Breast epithelium (tissue), 4 donors: ENCODE measurements at regions not wholly inside any gene's neighbourhood (a gene's known extent, or its start where the extent isn't known, plus 50 kb on each side); places are given as distances from the start of the nearest gene placed in this dataset.
"Not testable (repeated sequence)": the region's sequence is repeated elsewhere in the genome, so short reads cannot be mapped to it uniquely, and the experiment has no call there.

Experiments
- DNase-seq, 2 donors: peaks; one replicate each; pipeline ENCODE4 v3.0.0-alpha.2; 2019; ENCODE audit warnings: low spot score in 2 of 2
- H3K27ac ChIP-seq, 2 donors: fragments of 200-600 bp; sonication (generic) in 1 of 2; one replicate each; pipeline ENCODE4 v1.5.1; 2016 to 2019; ENCODE audit warnings: mild to moderate bottlenecking in 1 of 2
- H3K27me3 ChIP-seq, 2 donors: fragments of 200-600 bp; sonication (generic) in 1 of 2; one replicate each; pipeline versions ENCODE4 v1.5.1 to v1.6.0; 2017 to 2019; ENCODE audit warnings: control low read depth in 1 of 2, mild to moderate bottlenecking in 1 of 2
- H3K36me3 ChIP-seq: fragments of 200-600 bp; one replicate; pipeline ENCODE4 v1.5.1; 2019
- H3K4me1 ChIP-seq, 2 donors: fragments of 200-600 bp; sonication (generic); one replicate each; pipeline ENCODE4 v1.5.1; 2016 to 2019; ENCODE audit warnings: control low read depth in 1 of 2
- H3K4me3 ChIP-seq, 3 donors: fragments of 200-600 bp; sonication (generic); 1 replicate in 2 of 3; 2 replicates in 1 of 3; pipeline ENCODE4 v1.5.1; 2016 to 2019; ENCODE audit warnings: mild to moderate bottlenecking in 3 of 3, moderate library complexity in 2 of 3
- H3K9me3 ChIP-seq, 2 donors: fragments of 200-600 bp; sonication (generic) in 1 of 2; one replicate each; pipeline ENCODE4 v1.5.1; 2016 to 2019; ENCODE audit warnings: control low read depth in 1 of 2
- POLR2A ChIP-seq: fragments of 450-650 bp; IDR thresholded peaks from one replicate; pipeline ENCODE4 v1.6.1; 2016; ENCODE audit warnings: antibody characterized with exemption, mild to moderate bottlenecking, moderate library complexity
- POLR2AphosphoS5 ChIP-seq, 3 donors: sonication (generic); formaldehyde crosslinking; IDR thresholded peaks; one replicate each; pipeline ENCODE4 v1.6.1; 2017; ENCODE audit warnings: antibody characterized with exemption in 3 of 3
- intact Hi-C: fragments of 100-400 bp; cut with DNase I; formaldehyde crosslinking; loops from one replicate; pipeline ENCODE4 v1.15.1; 2023; ENCODE audit warnings: low total_unique reads
- TF ChIP-seq, protein P1 (sequence below), 3 donors: fragments of 450-650 bp; IDR thresholded peaks; one replicate each; pipeline ENCODE4 v1.5.1; 2016 to 2017; ENCODE audit warnings: antibody characterized with exemption in 3 of 3, mild to moderate bottlenecking in 3 of 3, moderate library complexity in 3 of 3

DNA sequence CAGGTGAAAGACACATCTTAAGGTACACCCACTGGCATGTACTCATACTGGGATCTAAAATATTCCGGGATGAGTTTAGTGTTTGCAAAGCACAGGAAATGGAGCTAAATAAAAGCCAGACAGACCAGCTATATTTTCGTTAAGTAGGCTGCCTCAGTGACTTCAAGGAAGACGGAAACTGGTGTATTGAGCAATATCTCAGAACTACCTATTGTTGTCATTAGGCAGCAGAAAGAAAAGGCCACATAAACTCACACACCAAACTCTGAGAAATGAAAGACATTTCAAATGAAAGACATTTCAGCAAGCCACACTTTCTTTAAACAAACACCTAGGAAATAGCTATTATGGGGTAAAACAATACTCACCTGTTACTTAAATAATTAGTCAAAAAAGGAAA lies 761.7 kb upstream of the SEMA6D start:
- intact Hi-C loops: no loop called here
- Histone ChIP-seq H3K4me1 (no peaks in the 10 kb centered on the region), H3K4me3 (no peak overlapping the region), H3K27ac (no peak overlapping the region), H3K27me3 (no peaks in the 10 kb centered on the region), H3K9me3 (no peaks in the 10 kb centered on the region), H3K36me3 (no peaks in the 10 kb centered on the region)
- TF ChIP-seq POLR2A: no peak
- TF ChIP-seq POLR2AphosphoS5 (IDR thresholded peaks at IDR 0.05): no peak
- TF ChIP-seq, protein P1, sequence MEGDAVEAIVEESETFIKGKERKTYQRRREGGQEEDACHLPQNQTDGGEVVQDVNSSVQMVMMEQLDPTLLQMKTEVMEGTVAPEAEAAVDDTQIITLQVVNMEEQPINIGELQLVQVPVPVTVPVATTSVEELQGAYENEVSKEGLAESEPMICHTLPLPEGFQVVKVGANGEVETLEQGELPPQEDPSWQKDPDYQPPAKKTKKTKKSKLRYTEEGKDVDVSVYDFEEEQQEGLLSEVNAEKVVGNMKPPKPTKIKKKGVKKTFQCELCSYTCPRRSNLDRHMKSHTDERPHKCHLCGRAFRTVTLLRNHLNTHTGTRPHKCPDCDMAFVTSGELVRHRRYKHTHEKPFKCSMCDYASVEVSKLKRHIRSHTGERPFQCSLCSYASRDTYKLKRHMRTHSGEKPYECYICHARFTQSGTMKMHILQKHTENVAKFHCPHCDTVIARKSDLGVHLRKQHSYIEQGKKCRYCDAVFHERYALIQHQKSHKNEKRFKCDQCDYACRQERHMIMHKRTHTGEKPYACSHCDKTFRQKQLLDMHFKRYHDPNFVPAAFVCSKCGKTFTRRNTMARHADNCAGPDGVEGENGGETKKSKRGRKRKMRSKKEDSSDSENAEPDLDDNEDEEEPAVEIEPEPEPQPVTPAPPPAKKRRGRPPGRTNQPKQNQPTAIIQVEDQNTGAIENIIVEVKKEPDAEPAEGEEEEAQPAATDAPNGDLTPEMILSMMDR (IDR thresholded peaks at IDR 0.05): no peak
- DNase-seq: no peak

DNA sequence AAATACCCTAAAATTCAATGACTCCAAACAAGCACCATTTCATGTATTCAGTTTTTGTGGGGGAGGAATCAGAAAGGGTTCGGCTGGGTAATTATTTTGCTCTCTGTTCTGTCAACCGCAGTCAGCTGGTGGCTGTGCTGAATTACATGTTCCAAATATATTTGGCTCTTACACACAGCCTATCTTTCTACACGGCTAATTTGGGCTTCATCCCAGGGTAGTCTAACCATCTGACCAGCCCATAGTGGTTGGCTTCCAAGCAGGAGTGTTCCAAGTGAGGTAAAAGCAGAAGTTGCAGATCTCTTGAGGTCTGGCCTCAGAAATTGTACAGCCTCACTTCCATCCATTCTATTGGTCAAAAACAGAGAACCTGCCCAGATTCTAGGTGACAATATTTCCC lies 760.8 kb upstream of the SEMA6D start:
- Histone ChIP-seq H3K36me3 (no peaks in the 10 kb centered on the region), H3K4me1 (no peaks in the 10 kb centered on the region), H3K27me3 (no peaks in the 10 kb centered on the region), H3K4me3 (no peak overlapping the region), H3K27ac (no peak overlapping the region), H3K9me3 (no peaks in the 10 kb centered on the region)
- no peak for DNase-seq
- intact Hi-C loops: no loop called here
- TF ChIP-seq POLR2A (no peak), POLR2AphosphoS5 (IDR thresholded peaks at IDR 0.05) (no peak)
- TF ChIP-seq, protein P1 (IDR thresholded peaks at IDR 0.05): no peak

DNA sequence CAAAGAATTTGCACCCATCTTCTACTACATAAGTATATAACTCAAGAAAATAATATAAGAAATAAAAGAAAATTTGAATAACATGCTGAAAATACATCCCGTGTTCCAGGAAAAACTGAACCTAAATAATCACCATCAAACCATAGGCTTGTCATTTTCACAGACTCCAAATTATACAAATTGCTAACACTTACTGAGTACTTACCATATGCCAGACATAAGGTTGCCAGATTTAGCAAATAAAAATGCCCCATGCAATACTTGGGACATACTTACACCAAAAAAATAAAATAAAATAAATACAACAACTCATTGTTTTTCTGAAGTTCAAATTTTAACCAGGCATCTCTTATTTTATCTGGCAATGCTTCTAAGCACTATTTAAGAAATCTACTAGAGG lies 760.4 kb upstream of the SEMA6D start:
- Histone ChIP-seq H3K9me3 (no peaks in the 10 kb centered on the region), H3K27ac (no peak overlapping the region), H3K4me3 (no peak overlapping the region), H3K36me3 (no peaks in the 10 kb centered on the region), H3K4me1 (no peaks in the 10 kb centered on the region), H3K27me3 (no peaks in the 10 kb centered on the region)
- DNase-seq: no peak
- no peak for TF ChIP-seq POLR2A
- TF ChIP-seq, protein P1 (IDR thresholded peaks at IDR 0.05): no peak
- TF ChIP-seq POLR2AphosphoS5 (IDR thresholded peaks at IDR 0.05): no peak
- intact Hi-C loops: no loop called here

DNA sequence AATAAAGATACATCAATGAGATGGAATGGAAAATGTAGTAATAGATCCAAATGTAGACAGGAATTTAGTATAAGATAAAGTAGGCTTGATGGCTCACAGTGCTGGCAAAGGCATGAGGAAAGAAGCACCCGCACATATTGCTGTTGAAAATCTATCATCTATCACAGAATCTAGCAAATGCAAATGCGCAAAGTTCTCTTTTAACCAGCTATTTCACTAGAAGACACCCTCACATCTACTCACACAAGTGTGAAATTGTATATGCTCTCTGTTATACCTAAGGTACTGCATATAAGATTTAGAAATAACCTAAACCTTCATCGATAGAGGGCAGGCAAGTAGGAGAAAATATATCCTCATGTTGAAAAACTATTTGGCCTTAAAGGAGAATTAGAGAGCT lies 756.7 kb upstream of the SEMA6D start:
- TF ChIP-seq, protein P1 (IDR thresholded peaks at IDR 0.05): no peak
- no peak for TF ChIP-seq POLR2A
- no peak for TF ChIP-seq POLR2AphosphoS5 (IDR thresholded peaks at IDR 0.05)
- Histone ChIP-seq H3K27ac (no peak overlapping the region), H3K36me3 (no peaks in the 10 kb centered on the region), H3K4me3 (no peak overlapping the region), H3K27me3 (no peaks in the 10 kb centered on the region), H3K4me1 (no peaks in the 10 kb centered on the region), H3K9me3 (peaks cover 0 to 8% of the 10 kb centered on the region in 2 donors)
- intact Hi-C loops: no loop called here
- no peak for DNase-seq

DNA sequence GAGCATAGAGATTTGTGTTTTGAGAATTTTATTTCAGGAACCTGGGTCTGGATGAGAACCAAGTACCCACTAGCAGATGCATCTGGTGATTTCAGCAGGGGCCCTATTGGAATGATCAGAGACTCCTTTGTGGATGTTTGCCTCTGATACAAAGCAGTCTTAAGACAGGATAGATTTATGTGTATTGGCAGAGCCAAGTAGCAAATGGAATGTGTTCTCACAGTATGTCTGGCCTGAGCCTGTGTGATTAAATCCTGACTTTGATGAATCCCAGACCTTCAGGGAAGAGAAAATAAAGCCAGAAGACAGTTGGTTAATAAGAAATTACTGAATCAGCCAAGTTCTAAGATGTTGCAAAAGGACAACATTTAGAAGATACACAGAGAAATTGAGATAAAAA lies 755.5 kb upstream of the SEMA6D start:
- Histone ChIP-seq H3K4me3 (no peak overlapping the region), H3K27me3 (no peaks in the 10 kb centered on the region), H3K36me3 (no peaks in the 10 kb centered on the region), H3K9me3 (peaks cover 0 to 8% of the 10 kb centered on the region in 2 donors), H3K27ac (no peak overlapping the region), H3K4me1 (no peaks in the 10 kb centered on the region)
- TF ChIP-seq POLR2A: no peak
- TF ChIP-seq POLR2AphosphoS5 (IDR thresholded peaks at IDR 0.05): peak in 1 of 3 donors; percentile 64
- TF ChIP-seq, protein P1 (IDR thresholded peaks at IDR 0.05): no peak
- intact Hi-C loops: no loop called here
- no peak for DNase-seq

DNA sequence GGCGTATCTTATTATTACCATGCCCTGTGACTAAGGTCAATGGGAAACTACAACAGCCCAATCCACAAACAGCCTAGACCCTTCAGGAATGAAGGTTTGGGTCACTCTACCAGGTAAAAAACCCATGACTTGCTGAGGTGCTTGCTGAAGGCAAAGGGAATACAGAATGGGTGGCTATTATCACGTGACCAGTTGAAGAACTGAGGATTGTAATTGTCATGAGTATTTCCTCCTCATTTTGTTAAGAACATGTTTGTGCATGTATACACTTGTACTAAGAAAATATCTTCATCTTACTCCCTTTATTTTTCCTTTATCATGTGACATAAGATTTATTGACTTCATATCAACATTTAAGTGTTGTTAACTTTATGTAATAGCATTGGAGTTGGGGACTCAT lies 729.2 kb upstream of the SEMA6D start:
- H3K36me3 ChIP-seq, H3K4me3 ChIP-seq, intact Hi-C loops, DNase-seq, H3K27ac ChIP-seq, H3K4me1 ChIP-seq, H3K27me3 ChIP-seq: not testable (repeated sequence)
- peaks cover 3 to 18% of the 10 kb centered on the region in 2 donors for H3K9me3 ChIP-seq
